H1 (cell line): ENCODE measurements at regions not wholly inside any gene's neighbourhood (a gene's known extent, or its start where the extent isn't known, plus 50 kb on each side); places are given as distances from the start of the nearest gene placed in this dataset.

Experiments
- CTCF ChIA-PET: fragments of 300-600 bp; sonication (Branson Sonifier 250); formaldehyde crosslinking; loops from one replicate; lab custom pipeline; 2021; ENCODE audit not compliant: partially characterized antibody; lab: Charles Lee
- POLR2A ChIA-PET: fragments of 300-600 bp; sonication (Branson Sonifier 250); formaldehyde crosslinking; loops from one replicate; lab custom pipeline; 2021; ENCODE audit warnings: inconsistent platforms; ENCODE audit not compliant: partially characterized antibody; lab: Charles Lee
- DNase-seq, 2 experiments: peaks; one replicate each; pipeline versions ENCODE4 v3.0.0 to v3.0.0-alpha.2; 2010 to 2022; ENCODE audit warnings: low spot score in 2 of 2, low read depth in 1 of 2, mixed read lengths in 1 of 2
- FAIRE-seq: peaks from 2 replicates; lab custom pipeline; 2011; peaks lifted over from hg19 to GRCh38; lab: Jason Lieb, UNC
- H2AFZ ChIP-seq: 2 replicates; pipeline ENCODE4 v1.8.1; 2012; ENCODE audit warnings: low read length, inconsistent platforms
- H2AK5ac ChIP-seq: 2 replicates; pipeline ENCODE4 v1.6.1; 2013; ENCODE audit warnings: low read depth, low read length
- H2BK120ac ChIP-seq: replicated peaks from 2 replicates; pipeline ENCODE3; 2013; ENCODE audit warnings: low read depth, low read length, inconsistent platforms
- H2BK12ac ChIP-seq: 2 replicates; pipeline ENCODE4 v1.6.1; 2013; ENCODE audit warnings: low read depth, low read length
- H2BK15ac ChIP-seq: 2 replicates; pipeline ENCODE4 v1.6.1; 2013; ENCODE audit warnings: low read length
- H2BK20ac ChIP-seq: 2 replicates; pipeline ENCODE4 v1.6.1; 2013; ENCODE audit warnings: low read length
- H2BK5ac ChIP-seq: 2 replicates; pipeline ENCODE4 v1.6.1; 2013; ENCODE audit warnings: low read depth, low read length
- H3K14ac ChIP-seq: 2 replicates; pipeline ENCODE4 v1.6.1; 2013; ENCODE audit warnings: inconsistent platforms; ENCODE audit not compliant: insufficient read length
- H3K18ac ChIP-seq: 2 replicates; pipeline ENCODE4 v1.6.1; 2013; ENCODE audit warnings: low read length; ENCODE audit errors: extremely low read depth
- H3K23ac ChIP-seq: 2 replicates; pipeline ENCODE4 v1.6.1; 2013; ENCODE audit warnings: inconsistent platforms; ENCODE audit not compliant: insufficient read length
- H3K23me2 ChIP-seq: 2 replicates; pipeline ENCODE4 v1.6.1; 2013; ENCODE audit warnings: low read depth, low read length
- H3K27ac ChIP-seq: 2 replicates; pipeline ENCODE4 v1.6.1; 2011; ENCODE audit warnings: low read depth, low read length, inconsistent platforms
- H3K27me3 ChIP-seq, 4 experiments: replicated peaks in 1 of 4; 1 replicate in 1 of 4; 2 replicates in 3 of 4; pipeline versions ENCODE4 v1.6.1 to v1.8.1; 2011 to 2013; ENCODE audit warnings: low read length in 3 of 4, mild to moderate bottlenecking in 3 of 4, inconsistent platforms in 2 of 4, mixed read lengths in 2 of 4, moderate library complexity in 1 of 4; ENCODE audit not compliant: control insufficient read depth in 3 of 4, insufficient read depth in 3 of 4; ENCODE audit errors: extremely low read depth in 1 of 4
- H3K36me3 ChIP-seq, 4 experiments: 2 replicates each; pipeline versions ENCODE4 v1.6.1 to v1.8.1; 2011 to 2013; ENCODE audit warnings: mild to moderate bottlenecking in 4 of 4, low read length in 3 of 4, moderate library complexity in 2 of 4, control low read depth in 1 of 4, inconsistent platforms in 1 of 4; ENCODE audit not compliant: insufficient read depth in 4 of 4, control insufficient read depth in 2 of 4
- H3K4ac ChIP-seq: replicated peaks from 2 replicates; pipeline ENCODE3; 2013; ENCODE audit warnings: low read length, low read depth, mixed read lengths, inconsistent platforms; ENCODE audit not compliant: insufficient read length
- H3K4me1 ChIP-seq, 4 experiments: replicated peaks in 1 of 4; 1 replicate in 1 of 4; 2 replicates in 3 of 4; pipeline versions ENCODE4 v1.6.1 to v1.8.1; 2011 to 2013; ENCODE audit warnings: low read length in 3 of 4, inconsistent platforms in 2 of 4, mixed read lengths in 1 of 4; ENCODE audit not compliant: insufficient read depth in 4 of 4, control insufficient read depth in 3 of 4
- H3K4me2 ChIP-seq, 2 experiments: 2 replicates each; pipeline versions ENCODE4 v1.6.1 to v1.8.1; 2011 to 2013; ENCODE audit warnings: low read depth in 2 of 2, low read length in 2 of 2, control low read depth in 1 of 2, inconsistent platforms in 1 of 2, mild to moderate bottlenecking in 1 of 2; ENCODE audit not compliant: insufficient read depth in 1 of 2
- H3K4me3 ChIP-seq, 4 experiments: fragments of 200-600, 300-600 bp in 1 of 4; sonication (generic), shearing (Covaris generic), sonication (Bioruptor Twin) in 1 of 4; 2 replicates each; pipeline versions ENCODE4 v1.5.1 to v1.8.1; 2011 to 2016; ENCODE audit warnings: low read length in 4 of 4, low read depth in 3 of 4, control low read depth in 2 of 4, inconsistent platforms in 2 of 4, mild to moderate bottlenecking in 2 of 4, mixed read lengths in 1 of 4, moderate library complexity in 1 of 4; ENCODE audit not compliant: insufficient read depth in 2 of 4; ENCODE audit errors: extremely low read depth in 1 of 4
- H3K56ac ChIP-seq: replicated peaks from 2 replicates; pipeline ENCODE3; 2013; ENCODE audit warnings: low read depth, mild to moderate bottlenecking, mixed read lengths, low read length, inconsistent platforms; ENCODE audit not compliant: insufficient read length
- H3K79me1 ChIP-seq: 2 replicates; pipeline ENCODE4 v1.6.1; 2013; ENCODE audit warnings: low read depth, low read length, control low read depth
- H3K79me2 ChIP-seq, 2 experiments: 2 replicates each; pipeline versions ENCODE4 v1.6.1 to v1.8.1; 2012 to 2013; ENCODE audit warnings: low read length in 2 of 2, mild to moderate bottlenecking in 2 of 2, inconsistent platforms in 1 of 2; ENCODE audit not compliant: insufficient read depth in 2 of 2, control insufficient read depth in 1 of 2
- H3K9ac ChIP-seq, 4 experiments: replicated peaks in 1 of 4; 1 replicate in 1 of 4; 2 replicates in 3 of 4; pipeline versions ENCODE4 v1.6.1 to v1.8.1; 2011 to 2013; ENCODE audit warnings: low read depth in 3 of 4, low read length in 3 of 4, control low read depth in 2 of 4, mild to moderate bottlenecking in 2 of 4, moderate library complexity in 2 of 4, inconsistent platforms in 1 of 4; ENCODE audit errors: extremely low read depth in 1 of 4
- H3K9me3 ChIP-seq, 2 experiments: 2 replicates each; pipeline versions ENCODE4 v1.6.1 to v1.8.1; 2012 to 2013; ENCODE audit warnings: mild to moderate bottlenecking in 2 of 2, moderate library complexity in 2 of 2, control low read depth in 1 of 2, inconsistent platforms in 1 of 2, low read depth in 1 of 2, low read length in 1 of 2, mixed read lengths in 1 of 2; ENCODE audit not compliant: insufficient read depth in 2 of 2
- H4K20me1 ChIP-seq, 2 experiments: replicated peaks in 1 of 2; 2 replicates each; pipeline versions ENCODE3 to v1.8.1; 2011 to 2013; ENCODE audit warnings: inconsistent platforms in 2 of 2, low read length in 2 of 2, mild to moderate bottlenecking in 1 of 2; ENCODE audit not compliant: insufficient read depth in 2 of 2, control insufficient read depth in 1 of 2
- H4K5ac ChIP-seq: 2 replicates; pipeline ENCODE4 v1.6.1; 2013; ENCODE audit warnings: low read length, low read depth, mixed read lengths, inconsistent platforms; ENCODE audit not compliant: insufficient read length
- H4K8ac ChIP-seq: 2 replicates; pipeline ENCODE4 v1.8.0; 2013; ENCODE audit warnings: mild to moderate bottlenecking, moderate library complexity, low read length, inconsistent platforms; ENCODE audit not compliant: insufficient read depth; ENCODE audit errors: extremely low read depth
- H4K91ac ChIP-seq: replicated peaks from 2 replicates; pipeline ENCODE3; 2013; ENCODE audit warnings: low read length, mixed read lengths, inconsistent platforms; ENCODE audit not compliant: insufficient read length
- CHD2 ChIP-seq: IDR thresholded peaks from 2 replicates; pipeline ENCODE4 v1.6.1; 2012; ENCODE audit warnings: low read length, improper control_type of control experiment
- EZH2 ChIP-seq: fragments of 200-600 bp; sonication (generic); IDR thresholded peaks from 2 replicates; pipeline ENCODE4 v1.7.1; 2012; ENCODE audit warnings: low read depth, mild to moderate bottlenecking, moderate library complexity, low read length, inconsistent platforms; ENCODE audit not compliant: severe bottlenecking
- HDAC6 ChIP-seq: IDR thresholded peaks from one replicate; pipeline ENCODE4 v1.7.1; 2012; ENCODE audit warnings: low read depth, mild to moderate bottlenecking, inconsistent platforms, low read length, moderate library complexity
- JUND ChIP-seq: IDR thresholded peaks from 2 replicates; pipeline ENCODE4 v1.6.1; 2011; ENCODE audit warnings: mild to moderate bottlenecking, improper control_type of control experiment, low read length
- KDM1A ChIP-seq: fragments of 200-600, 300-600 bp; sonication (generic); IDR thresholded peaks from 2 replicates; pipeline ENCODE4 v1.7.1; 2016; ENCODE audit warnings: mild to moderate bottlenecking, low read length, borderline replicate concordance
- KDM4A ChIP-seq: IDR thresholded peaks from one replicate; pipeline ENCODE4 v1.7.1; 2012; ENCODE audit warnings: low read depth, mild to moderate bottlenecking, moderate library complexity, low read length, inconsistent platforms; ENCODE audit not compliant: severe bottlenecking
- KDM5A ChIP-seq: fragments of 200-600 bp; IDR thresholded peaks from 2 replicates; pipeline ENCODE4 v1.7.1; 2012; ENCODE audit warnings: mild to moderate bottlenecking, low read length, inconsistent platforms, mixed read lengths
- RFX5 ChIP-seq: IDR thresholded peaks from 2 replicates; pipeline ENCODE4 v1.6.1; 2011; ENCODE audit warnings: low read depth, low read length, improper control_type of control experiment, borderline replicate concordance
- SAP30 ChIP-seq: fragments of 300-600 bp; sonication (generic); IDR thresholded peaks from 2 replicates; pipeline ENCODE4 v1.7.1; 2012; ENCODE audit warnings: low read length, moderate library complexity, mild to moderate bottlenecking, inconsistent platforms; ENCODE audit not compliant: insufficient read depth, insufficient replicate concordance
- TAF7 ChIP-seq: optimal IDR thresholded peaks from 2 replicates; pipeline ENCODE3; 2011; ENCODE audit warnings: low read depth, mild to moderate bottlenecking, inconsistent platforms, low read length, moderate library complexity, borderline replicate concordance
- TBP ChIP-seq: IDR thresholded peaks from 2 replicates; pipeline ENCODE4 v1.6.1; 2011; ENCODE audit warnings: low read depth, low read length, improper control_type of control experiment
- WGBS, 2 experiments: shearing (Covaris generic) in 1 of 2; methylation state at CpG; one replicate each; pipeline versions ENCODE4 v1.1.6 to v1.1.7; 2013 to 2015; ENCODE audit warnings: low lambda C conversion rate in 2 of 2, mixed read lengths in 2 of 2, inconsistent platforms in 1 of 2, low coverage in 1 of 2, missing lambda C conversion rate in 1 of 2; ENCODE audit not compliant: insufficient replicate concordance in 2 of 2, insufficient coverage in 1 of 2, insufficient read length in 1 of 2; ENCODE audit errors: extremely low coverage in 1 of 2, missing lambda C conversion rate in 1 of 2; 5-methylcytosine and 5-hydroxymethylcytosine counted together
- TF ChIP-seq, protein P1 (sequence below): IDR thresholded peaks from 2 replicates; pipeline ENCODE4 v1.6.1; 2011; ENCODE audit warnings: low read length, improper control_type of control experiment

DNA sequence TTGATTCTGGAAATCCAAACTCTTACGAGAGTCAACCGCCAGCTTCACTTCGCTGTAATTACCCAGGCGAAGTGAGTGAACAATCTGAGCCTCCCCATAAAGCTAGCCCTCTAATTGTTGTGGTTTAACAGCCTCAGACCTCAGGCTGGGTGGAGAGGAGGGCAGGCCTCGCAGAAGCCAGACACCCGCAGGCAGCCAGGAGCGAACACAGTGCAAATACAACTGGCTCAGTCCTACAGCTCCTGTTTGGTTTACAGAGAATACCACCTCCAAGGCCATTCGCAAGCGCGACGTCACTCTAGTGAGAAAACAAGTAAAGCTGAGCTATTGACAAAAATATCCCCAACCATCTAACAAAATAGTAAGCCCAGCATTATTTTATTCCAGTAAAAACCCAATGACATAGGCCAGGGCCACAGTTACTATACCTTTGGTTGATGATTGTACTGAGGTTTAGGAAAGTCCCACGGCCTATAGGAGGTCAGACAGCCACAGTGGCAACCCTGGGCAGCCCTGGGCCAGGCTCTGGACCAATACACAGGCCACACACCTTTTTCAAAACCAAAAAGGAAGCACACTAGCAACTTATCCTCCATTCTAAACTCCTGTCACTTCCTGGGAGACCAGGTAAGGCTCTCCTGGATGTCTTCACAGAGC, 163.3 kb downstream of the ETS2 start:
- H3K23me2 ChIP-seq = no peaks in the 10 kb centered on the region
- H3K79me2 ChIP-seq = no peaks in the 10 kb centered on the region
- no peak overlapping the region for H3K4me2 ChIP-seq
- H3K23ac ChIP-seq = no peak overlapping the region
- H4K5ac ChIP-seq = no peak overlapping the region
- ChIA-PET CTCF (interaction anchor here (0.6 to 1.0 kb wide), 2 partner anchors 10 to 11 kb away, joined by 3 to 4 read pairs; no protein-coding TSS in a partner anchor), POLR2A (no interaction called here)
- H3K4me1 ChIP-seq = peaks cover 0 to 5% (median 0%) of the 10 kb centered on the region in 4 experiments; a peak in 2 of 7 replicates
- no peak overlapping the region for H2AFZ ChIP-seq
- H3K56ac ChIP-seq = no peak overlapping the region
- H3K4me3 ChIP-seq = no peak overlapping the region
- H4K91ac ChIP-seq = peak overlapping the region; percentile 6
- no peak overlapping the region; the same call in 1 of the 2 replicates for H2BK20ac ChIP-seq
- no peak overlapping the region for H3K27ac ChIP-seq
- no peaks in the 10 kb centered on the region for H3K27me3 ChIP-seq
- no peak overlapping the region for H3K9ac ChIP-seq
- H3K36me3 ChIP-seq = no peaks in the 10 kb centered on the region
- H2BK120ac ChIP-seq = no peak overlapping the region
- no peak overlapping the region for H4K8ac ChIP-seq
- FAIRE-seq (no peak), DNase-seq (no peak)
- H2AK5ac ChIP-seq = no peak overlapping the region
- no peak overlapping the region for H3K4ac ChIP-seq
- H4K20me1 ChIP-seq = no peaks in the 10 kb centered on the region
- no peaks in the 10 kb centered on the region; a peak in 1 of 4 replicates for H3K9me3 ChIP-seq
- no peak overlapping the region for H2BK12ac ChIP-seq
- H2BK5ac ChIP-seq = no peak overlapping the region
- H3K14ac ChIP-seq = no peak overlapping the region
- no peak overlapping the region; the same call in 1 of the 2 replicates for H2BK15ac ChIP-seq
- H3K79me1 ChIP-seq = no peaks in the 10 kb centered on the region
- no peak overlapping the region for H3K18ac ChIP-seq
- WGBS, 2 experiments = 90% methylated on average over 12 of the region's 12 CpGs; no CpG with 5 or more reads in 1 of the 2 experiments
- TF ChIP-seq EZH2 (no peak), JUND (no peak), KDM1A (no peak), KDM4A (no peak), CHD2 (no peak), RFX5 (no peak), HDAC6 (no peak), TBP (no peak), TAF7 (no peak), SAP30 (no peak), KDM5A (no peak)
- TF ChIP-seq, protein P1, sequence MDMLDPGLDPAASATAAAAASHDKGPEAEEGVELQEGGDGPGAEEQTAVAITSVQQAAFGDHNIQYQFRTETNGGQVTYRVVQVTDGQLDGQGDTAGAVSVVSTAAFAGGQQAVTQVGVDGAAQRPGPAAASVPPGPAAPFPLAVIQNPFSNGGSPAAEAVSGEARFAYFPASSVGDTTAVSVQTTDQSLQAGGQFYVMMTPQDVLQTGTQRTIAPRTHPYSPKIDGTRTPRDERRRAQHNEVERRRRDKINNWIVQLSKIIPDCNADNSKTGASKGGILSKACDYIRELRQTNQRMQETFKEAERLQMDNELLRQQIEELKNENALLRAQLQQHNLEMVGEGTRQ = no peak
